Mesenchymal stem cell (in vitro differentiated cells and primary cell): ENCODE measurements at regions not wholly inside any gene's neighbourhood (a gene's known extent, or its start where the extent isn't known, plus 50 kb on each side); places are given as distances from the start of the nearest gene placed in this dataset.
A peak's percentile ranks its signal among the peaks of the same experiment; 100 is the strongest.

Experiments
- DNase-seq: peaks from one replicate; pipeline ENCODE4 v3.0.0-alpha.2; 2013
- H2AFZ ChIP-seq: one replicate; pipeline ENCODE4 v1.6.1; 2013; ENCODE audit warnings: low read depth, mild to moderate bottlenecking, control low read depth, inconsistent platforms, low read length, moderate library complexity
- H2AK5ac ChIP-seq: 2 replicates; pipeline ENCODE4 v1.6.1; 2013; ENCODE audit warnings: low read length, moderate library complexity, mild to moderate bottlenecking, inconsistent platforms; ENCODE audit not compliant: severe bottlenecking
- H2BK120ac ChIP-seq: one replicate; pipeline ENCODE4 v1.6.1; 2013; ENCODE audit warnings: low read depth, mild to moderate bottlenecking, inconsistent platforms, low read length, moderate library complexity
- H2BK12ac ChIP-seq, 2 experiments: one replicate each; pipeline ENCODE4 v1.6.1; 2013; ENCODE audit warnings: inconsistent platforms in 2 of 2, low read length in 2 of 2, mild to moderate bottlenecking in 2 of 2, moderate library complexity in 2 of 2, control low read depth in 1 of 2
- H2BK15ac ChIP-seq: one replicate; pipeline ENCODE4 v1.6.1; 2013; ENCODE audit warnings: mild to moderate bottlenecking, low read depth, inconsistent platforms; ENCODE audit not compliant: poor library complexity, severe bottlenecking
- H2BK5ac ChIP-seq: 2 replicates; pipeline ENCODE4 v1.6.1; 2013; ENCODE audit warnings: low read depth, mild to moderate bottlenecking, low read length, control low read depth, inconsistent platforms; ENCODE audit not compliant: poor library complexity, severe bottlenecking
- H3K14ac ChIP-seq, 2 experiments: one replicate each; pipeline ENCODE4 v1.6.1; 2013; ENCODE audit warnings: inconsistent platforms in 2 of 2, low read length in 2 of 2, control low read depth in 1 of 2, mild to moderate bottlenecking in 1 of 2, moderate library complexity in 1 of 2
- H3K18ac ChIP-seq, 2 experiments: one replicate each; pipeline ENCODE4 v1.6.1; 2013; ENCODE audit warnings: inconsistent platforms in 2 of 2, low read length in 2 of 2, control low read depth in 1 of 2, low read depth in 1 of 2, mild to moderate bottlenecking in 1 of 2
- H3K23ac ChIP-seq, 2 experiments: one replicate each; pipeline ENCODE4 v1.6.1; 2013; ENCODE audit warnings: inconsistent platforms in 2 of 2, low read length in 2 of 2, mild to moderate bottlenecking in 2 of 2, moderate library complexity in 2 of 2, control low read depth in 1 of 2
- H3K27ac ChIP-seq: 2 replicates; pipeline ENCODE4 v1.5.1; 2013; ENCODE audit warnings: mild to moderate bottlenecking, moderate library complexity, low read length, control low read depth, inconsistent platforms; ENCODE audit not compliant: poor library complexity, severe bottlenecking
- H3K27me3 ChIP-seq, 2 experiments: 2 replicates each; pipeline versions ENCODE4 v1.6.1 to v1.7.0; 2013; ENCODE audit warnings: low read length in 2 of 2, mild to moderate bottlenecking in 2 of 2, moderate library complexity in 2 of 2, control low read depth in 1 of 2, inconsistent platforms in 1 of 2; ENCODE audit not compliant: control insufficient read depth in 1 of 2, insufficient read depth in 1 of 2
- H3K36me3 ChIP-seq, 2 experiments: 2 replicates each; pipeline versions ENCODE4 v1.6.1 to v1.7.0; 2013; ENCODE audit warnings: low read length in 2 of 2, control low read depth in 1 of 2, inconsistent platforms in 1 of 2, low read depth in 1 of 2, mild to moderate bottlenecking in 1 of 2; ENCODE audit not compliant: insufficient read depth in 2 of 2, control insufficient read depth in 1 of 2
- H3K4ac ChIP-seq, 2 experiments: one replicate each; pipeline ENCODE4 v1.6.1; 2013; ENCODE audit warnings: inconsistent platforms in 2 of 2, low read length in 2 of 2, mild to moderate bottlenecking in 2 of 2, moderate library complexity in 2 of 2, control low read depth in 1 of 2, low read depth in 1 of 2
- H3K4me1 ChIP-seq: 2 replicates; pipeline ENCODE4 v1.6.1; 2013; ENCODE audit warnings: low read depth, low read length, control low read depth; ENCODE audit not compliant: control insufficient read depth, insufficient read depth
- H3K4me2 ChIP-seq: 2 replicates; pipeline ENCODE4 v1.6.1; 2013; ENCODE audit warnings: low read length, mild to moderate bottlenecking, inconsistent platforms; ENCODE audit not compliant: poor library complexity, severe bottlenecking
- H3K4me3 ChIP-seq, 2 experiments: 2 replicates each; pipeline versions ENCODE4 v1.5.1 to v1.7.0; 2013; ENCODE audit warnings: low read length in 2 of 2, mild to moderate bottlenecking in 2 of 2, control low read depth in 1 of 2, low read depth in 1 of 2; ENCODE audit not compliant: insufficient read depth in 1 of 2
- H3K79me1 ChIP-seq: replicated peaks from 2 replicates; pipeline ENCODE4 v1.6.1; 2013; ENCODE audit warnings: mild to moderate bottlenecking, control low read depth, low read length, inconsistent platforms; ENCODE audit not compliant: poor library complexity, severe bottlenecking
- H3K9ac ChIP-seq: 2 replicates; pipeline ENCODE4 v1.7.0; 2013; ENCODE audit warnings: mild to moderate bottlenecking, low read length, moderate library complexity
- H3K9me3 ChIP-seq: 2 replicates; pipeline ENCODE4 v1.7.0; 2013; ENCODE audit warnings: mild to moderate bottlenecking, low read length; ENCODE audit not compliant: control insufficient read depth
- H4K8ac ChIP-seq: one replicate; pipeline ENCODE4 v1.6.1; 2013; ENCODE audit warnings: inconsistent platforms, mild to moderate bottlenecking, low read length, moderate library complexity
- H4K91ac ChIP-seq: one replicate; pipeline ENCODE4 v1.6.1; 2013; ENCODE audit warnings: mild to moderate bottlenecking, low read length, inconsistent platforms
- WGBS: methylation state at CpG from one replicate; pipeline ENCODE4 v1.1.7; 2013; ENCODE audit warnings: mixed read lengths; 5-methylcytosine and 5-hydroxymethylcytosine counted together

GRCh38 chr4:141792164-141792563 is 155.8 kb downstream of the IL15 start:
- H4K8ac ChIP-seq: no peak overlapping the region
- no peaks in the 10 kb centered on the region for H3K27me3 ChIP-seq
- no peak overlapping the region for H2BK15ac ChIP-seq
- no peaks in the 10 kb centered on the region for H3K36me3 ChIP-seq
- H2AK5ac ChIP-seq: no peak overlapping the region
- no peak overlapping the region for H2BK120ac ChIP-seq
- H3K18ac ChIP-seq: no peak overlapping the region
- H3K14ac ChIP-seq: no peak overlapping the region
- H3K4ac ChIP-seq: no peak overlapping the region
- H3K4me2 ChIP-seq: no peak overlapping the region
- no peak overlapping the region for H4K91ac ChIP-seq
- H3K27ac ChIP-seq: no peak overlapping the region
- no peak overlapping the region for H2AFZ ChIP-seq
- no peak overlapping the region for H2BK12ac ChIP-seq
- no CpG with 5 or more reads among the region's 2 CpGs for WGBS
- DNase-seq: no peak
- no peaks in the 10 kb centered on the region for H3K4me1 ChIP-seq
- H3K79me1 ChIP-seq: no peaks in the 10 kb centered on the region
- H3K9me3 ChIP-seq: no peaks in the 10 kb centered on the region
- H3K23ac ChIP-seq: no peak overlapping the region
- H2BK5ac ChIP-seq: no peak overlapping the region
- no peak overlapping the region for H3K4me3 ChIP-seq
- no peak overlapping the region for H3K9ac ChIP-seq

GRCh38 chr4:141797966-141798365 is 161.6 kb downstream of the IL15 start:
- H2BK5ac ChIP-seq: no peak overlapping the region
- no peak overlapping the region for H2BK120ac ChIP-seq
- no peak overlapping the region for H2BK12ac ChIP-seq
- no peaks in the 10 kb centered on the region for H3K4me1 ChIP-seq
- no peak for DNase-seq
- H3K9me3 ChIP-seq: no peaks in the 10 kb centered on the region
- H3K79me1 ChIP-seq: no peaks in the 10 kb centered on the region
- no peak overlapping the region for H3K4me2 ChIP-seq
- no peak overlapping the region for H3K23ac ChIP-seq
- no peak overlapping the region for H2AK5ac ChIP-seq
- no peak overlapping the region for H3K14ac ChIP-seq
- H2AFZ ChIP-seq: no peak overlapping the region
- no peak overlapping the region for H3K18ac ChIP-seq
- H4K8ac ChIP-seq: no peak overlapping the region
- H3K27me3 ChIP-seq: no peaks in the 10 kb centered on the region
- no peaks in the 10 kb centered on the region for H3K36me3 ChIP-seq
- H2BK15ac ChIP-seq: no peak overlapping the region
- no peak overlapping the region for H3K27ac ChIP-seq
- no peak overlapping the region for H3K9ac ChIP-seq
- H3K4me3 ChIP-seq: no peak overlapping the region
- H3K4ac ChIP-seq: no peak overlapping the region
- H4K91ac ChIP-seq: no peak overlapping the region
- WGBS: 94% methylated on average over 2 of the region's 2 CpGs

- Histone ChIP-seq H2BK15ac (no peak overlapping the region), H4K91ac (no peak overlapping the region), H3K14ac (no peak overlapping the region), H3K4me1 (no peaks in the 10 kb centered on the region), H3K27me3 (no peaks in the 10 kb centered on the region), H3K27ac (peak overlapping the region; percentile 76), H2BK12ac (no peak overlapping the region), H4K8ac (no peak overlapping the region), H3K79me1 (no peaks in the 10 kb centered on the region), H3K9ac (no peak overlapping the region), H2BK120ac (no peak overlapping the region), H3K4ac (no peak overlapping the region), H3K36me3 (no peaks in the 10 kb centered on the region), H2AFZ (no peak overlapping the region), H3K18ac (no peak overlapping the region), H2AK5ac (peak overlapping the region; percentile 81), H3K9me3 (no peaks in the 10 kb centered on the region), H3K4me3 (no peak overlapping the region), H3K4me2 (no peak overlapping the region), H2BK5ac (peak overlapping the region; percentile 0), H3K23ac (no peak overlapping the region)
- DNase-seq: no peak
- WGBS: no CpG with 5 or more reads among the region's 3 CpGs
Measured at GRCh38 chr4:141801558-141801957, 165.2 kb downstream of the IL15 start.

- H2AFZ ChIP-seq: no peak overlapping the region
- no peak for DNase-seq
- H3K27me3 ChIP-seq: no peaks in the 10 kb centered on the region
- H2AK5ac ChIP-seq: no peak overlapping the region
- no peaks in the 10 kb centered on the region for H3K36me3 ChIP-seq
- H4K91ac ChIP-seq: no peak overlapping the region
- no peak overlapping the region for H3K4me2 ChIP-seq
- H3K18ac ChIP-seq: no peak overlapping the region
- peak overlapping the region; percentile 97 for H3K27ac ChIP-seq
- H2BK15ac ChIP-seq: no peak overlapping the region
- no peaks in the 10 kb centered on the region for H3K79me1 ChIP-seq
- H4K8ac ChIP-seq: no peak overlapping the region
- H3K4ac ChIP-seq: no peak overlapping the region
- no peak overlapping the region for H3K4me3 ChIP-seq
- no peak overlapping the region for H2BK5ac ChIP-seq
- H3K23ac ChIP-seq: no peak overlapping the region
- H3K4me1 ChIP-seq: no peaks in the 10 kb centered on the region
- no peak overlapping the region for H2BK120ac ChIP-seq
- H2BK12ac ChIP-seq: no peak overlapping the region
- H3K14ac ChIP-seq: no peak overlapping the region
- H3K9me3 ChIP-seq: no peaks in the 10 kb centered on the region
- WGBS: no CpG with 5 or more reads among the region's 1 CpG
- H3K9ac ChIP-seq: no peak overlapping the region
Measured at GRCh38 chr4:141802333-141802732, 165.9 kb downstream of the IL15 start.
